ENCODE measurements at regions not wholly inside any gene's neighbourhood (a gene's known extent, or its start where the extent isn't known, plus 50 kb on each side); places are given as distances from the start of the nearest gene placed in this dataset.

GRCh38 chr15:70226337-70226980, 128.7 kb upstream of the TLE3 start:
- DNase-seq (ENCODE audit: low read depth) = no peak

GRCh38 chr15:70225416-70225815, 127.7 kb upstream of the TLE3 start:
- no peak for DNase-seq (ENCODE audit: low read depth)

- DNase-seq (ENCODE audit: low read depth) = no peak
These were observed 124.9 kb upstream of the TLE3 start for GRCh38 chr15:70222606-70223005.

- DNase-seq (ENCODE audit: low read depth) = no peak
These were observed 122.9 kb upstream of the TLE3 start for GRCh38 chr15:70220490-70221096.

GRCh38 chr15:70219966-70220365, 122.2 kb upstream of the TLE3 start:
- DNase-seq (ENCODE audit: low read depth) = no peak

GRCh38 chr15:70219256-70219895, 121.7 kb upstream of the TLE3 start:
- no peak for DNase-seq (ENCODE audit: low read depth)

- DNase-seq (ENCODE audit: low read depth) = no peak
These were observed 119.8 kb upstream of the TLE3 start for GRCh38 chr15:70217226-70218160.

- DNase-seq (ENCODE audit: low read depth) = no peak
These were observed 118.2 kb upstream of the TLE3 start for GRCh38 chr15:70215951-70216350.

GRCh38 chr15:70214941-70215635, 117.4 kb upstream of the TLE3 start:
- DNase-seq (ENCODE audit: low read depth) = no peak

GRCh38 chr15:70214276-70214675, 116.6 kb upstream of the TLE3 start:
- DNase-seq (ENCODE audit: low read depth) = no peak

GRCh38 chr15:70213794-70214193, 116.1 kb upstream of the TLE3 start:
- DNase-seq (ENCODE audit: low read depth) = no peak

- no peak for DNase-seq (ENCODE audit: low read depth)
These were observed 115.2 kb upstream of the TLE3 start for GRCh38 chr15:70212963-70213315.

- DNase-seq (ENCODE audit: low read depth) = no peak
These were observed 114.7 kb upstream of the TLE3 start for GRCh38 chr15:70212286-70212962.

GRCh38 chr15:70210528-70210927, 112.8 kb upstream of the TLE3 start:
- DNase-seq (ENCODE audit: low read depth) = no peak

- DNase-seq (ENCODE audit: low read depth) = no peak
These were observed 112.4 kb upstream of the TLE3 start for GRCh38 chr15:70210076-70210475.

- no peak for DNase-seq (ENCODE audit: low read depth)
These were observed 111.8 kb upstream of the TLE3 start for GRCh38 chr15:70209499-70209898.

GRCh38 chr15:70208332-70208731, 110.6 kb upstream of the TLE3 start:
- no peak for DNase-seq (ENCODE audit: low read depth)

- no peak for DNase-seq (ENCODE audit: low read depth)
These were observed 109.0 kb upstream of the TLE3 start for GRCh38 chr15:70206668-70207067.

- no peak for DNase-seq (ENCODE audit: low read depth)
These were observed 106.9 kb upstream of the TLE3 start for GRCh38 chr15:70204652-70205051.

- no peak for DNase-seq (ENCODE audit: low read depth)
These were observed 106.4 kb upstream of the TLE3 start for GRCh38 chr15:70203981-70204560.

- no peak for DNase-seq (ENCODE audit: low read depth)
These were observed 105.0 kb upstream of the TLE3 start for GRCh38 chr15:70202756-70203155.
